HG02884 (cell line): ENCODE measurements at regions not wholly inside any gene's neighbourhood (a gene's known extent, or its start where the extent isn't known, plus 50 kb on each side); places are given as distances from the start of the nearest gene placed in this dataset.
"Not testable (repeated sequence)": the region's sequence is repeated elsewhere in the genome, so short reads cannot be mapped to it uniquely, and the experiment has no call there.

Experiments
- ATAC-seq: cut with Tn5 transposase; IDR thresholded peaks from one replicate; pipeline ENCODE4 v1.9.1; 2021; ENCODE audit warnings: mild to moderate bottlenecking, moderate library complexity; ENCODE audit not compliant: unreplicated experiment

DNA sequence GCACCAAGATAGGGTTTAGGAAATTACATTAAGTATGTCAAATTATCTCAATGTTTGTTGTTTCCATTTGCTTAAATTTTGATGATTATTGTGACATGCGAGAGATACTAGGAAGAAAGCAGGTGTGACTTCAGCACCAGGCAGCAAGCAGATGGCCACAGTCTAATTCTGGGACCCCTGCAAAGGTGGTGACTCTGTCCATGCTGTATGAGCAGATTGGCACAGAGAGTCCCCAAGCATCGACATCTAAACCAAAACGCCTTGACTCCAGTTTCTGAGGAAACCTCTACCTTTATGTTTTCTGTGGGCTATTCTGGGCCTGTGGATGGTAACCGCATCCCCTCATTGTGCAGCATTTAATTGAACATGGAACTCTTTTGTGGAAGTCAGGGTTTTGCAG lies 670.1 kb upstream of the TMEM132C start:
- no peak for ATAC-seq

- ATAC-seq: no peak
Measured at GRCh38 chr12:127599436-127599835, 667.5 kb upstream of the TMEM132C start.

- no peak for ATAC-seq
Measured at GRCh38 chr12:127600211-127600610, 666.8 kb upstream of the TMEM132C start.

DNA sequence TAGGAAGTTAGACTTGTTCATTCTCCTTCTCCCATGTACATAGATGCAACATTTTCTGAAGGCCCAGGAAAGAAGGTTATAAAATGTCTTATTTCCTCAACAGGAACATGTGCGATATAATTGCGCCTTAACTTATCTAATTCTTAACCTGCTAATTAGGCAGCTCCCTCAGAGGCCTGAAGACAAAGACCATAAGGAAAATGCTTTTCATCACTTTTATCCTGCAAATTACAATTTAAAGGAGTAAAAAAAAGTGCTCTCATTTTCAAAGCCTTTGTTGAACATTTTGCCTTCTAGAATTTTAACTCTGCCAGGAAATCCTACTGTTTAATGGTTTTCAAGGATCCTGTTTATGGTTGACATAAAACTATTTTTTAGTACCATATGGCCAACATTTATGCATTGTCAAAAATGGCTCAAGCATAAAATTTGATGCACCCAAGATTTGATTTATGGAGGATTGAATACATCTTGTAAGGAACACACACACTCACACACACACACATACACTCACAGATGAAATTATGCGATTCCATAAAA lies 660.4 kb upstream of the TMEM132C start:
- ATAC-seq: no peak

- ATAC-seq: no peak
Measured at GRCh38 chr12:127607146-127607725, 659.7 kb upstream of the TMEM132C start.

DNA sequence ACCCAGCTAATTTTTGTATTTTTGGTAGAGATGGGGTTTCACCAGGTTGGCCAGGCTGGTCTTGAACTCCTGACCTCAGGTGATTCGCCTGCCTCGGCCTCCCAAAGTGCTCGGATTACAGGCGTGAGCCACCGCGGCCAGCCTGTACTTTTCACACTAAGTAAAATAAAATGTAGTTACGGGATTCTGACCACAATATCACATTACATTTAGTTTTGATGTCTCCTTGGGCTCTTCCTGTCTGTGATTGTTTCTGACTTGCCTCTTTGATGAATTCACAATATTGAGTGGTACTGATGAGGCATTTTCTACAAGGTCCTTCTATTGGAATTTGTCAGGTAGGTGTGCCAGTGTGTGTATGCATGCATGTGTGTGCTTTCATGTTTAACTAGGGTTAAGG lies 658.6 kb upstream of the TMEM132C start:
- ATAC-seq: not testable (repeated sequence)

GRCh38 chr12:127613056-127613455 lies 653.9 kb upstream of the TMEM132C start:
- ATAC-seq: no peak

- no peak for ATAC-seq
Measured at GRCh38 chr12:127619869-127620734, 646.9 kb upstream of the TMEM132C start.

DNA sequence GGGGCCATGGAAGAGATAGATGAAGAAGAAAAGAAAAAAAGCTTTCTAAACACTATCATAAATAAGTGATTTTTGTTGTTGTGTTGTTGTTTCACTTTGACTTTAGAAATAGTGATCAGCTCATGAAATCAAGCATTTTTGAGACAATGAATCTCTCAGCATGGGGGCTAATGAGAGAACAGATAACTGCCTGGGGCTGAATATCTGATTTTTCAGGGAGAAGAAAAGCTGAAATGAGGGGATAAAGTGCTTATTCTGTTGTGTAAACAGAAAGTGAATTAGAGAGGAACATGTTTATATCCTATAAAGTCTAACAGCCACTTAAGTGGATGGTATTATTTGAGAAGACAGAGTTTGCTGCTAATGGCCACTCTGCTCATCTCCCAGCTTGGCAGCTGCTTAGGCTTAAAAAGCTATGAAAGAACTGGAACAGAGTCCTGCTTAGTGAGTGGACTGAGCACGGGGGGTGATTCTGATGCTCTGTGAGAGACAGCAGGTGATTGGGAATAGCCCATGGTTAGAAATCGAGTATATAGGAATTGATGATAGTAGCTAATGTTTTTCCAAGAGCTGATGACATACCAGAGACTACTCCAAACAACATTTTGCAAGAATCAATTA lies 646.1 kb upstream of the TMEM132C start:
- ATAC-seq: no peak

DNA sequence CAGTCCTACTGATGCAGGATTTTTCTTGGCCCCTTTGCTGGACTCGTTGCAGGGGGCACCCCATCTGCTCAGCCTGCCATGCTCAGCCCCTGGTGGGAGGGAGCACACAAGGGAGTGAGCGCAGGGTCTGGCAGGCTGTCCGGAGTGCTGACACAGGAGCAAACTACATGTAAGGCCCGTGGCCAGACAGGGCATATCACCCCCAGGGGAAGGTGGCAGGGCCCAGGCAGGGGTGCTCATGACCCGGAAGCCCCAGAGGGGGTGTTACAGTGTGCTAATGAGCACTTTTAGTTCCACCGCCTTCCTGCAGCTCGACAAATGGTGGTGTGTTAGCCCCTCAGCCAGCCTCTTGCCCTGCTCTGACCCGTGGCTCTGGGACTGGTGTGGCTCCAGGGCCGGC lies 645.6 kb upstream of the TMEM132C start:
- ATAC-seq: no peak

- ATAC-seq: no peak
Measured at GRCh38 chr12:127623362-127623761, 643.6 kb upstream of the TMEM132C start.

GRCh38 chr12:127625176-127625771 lies 641.7 kb upstream of the TMEM132C start:
- ATAC-seq: no peak

GRCh38 chr12:127628645-127629044 lies 638.3 kb upstream of the TMEM132C start:
- ATAC-seq: no peak

GRCh38 chr12:127629066-127629820 lies 637.7 kb upstream of the TMEM132C start:
- no peak for ATAC-seq

GRCh38 chr12:127632461-127632860 lies 634.5 kb upstream of the TMEM132C start:
- no peak for ATAC-seq

- no peak for ATAC-seq
Measured at GRCh38 chr12:127635838-127636237, 631.1 kb upstream of the TMEM132C start.

DNA sequence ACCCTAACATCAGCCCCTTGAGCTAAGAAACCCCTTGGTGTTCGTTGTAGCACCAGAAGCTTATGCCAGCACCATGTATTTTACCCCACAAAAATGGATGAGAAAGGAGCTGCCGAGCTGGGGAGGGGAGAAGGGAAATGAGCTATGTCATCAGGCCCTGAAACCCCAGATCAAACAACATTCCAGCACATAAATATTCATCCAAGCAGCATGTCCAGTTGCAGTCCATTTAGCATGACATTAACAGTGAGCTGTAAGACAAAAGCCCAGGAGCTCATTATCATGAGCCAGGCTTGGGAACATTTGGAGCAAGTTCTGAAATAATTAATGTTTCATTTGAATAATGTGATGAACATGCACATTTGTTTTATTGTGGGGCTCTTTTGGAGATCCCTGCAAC lies 630.1 kb upstream of the TMEM132C start:
- ATAC-seq: no peak

- no peak for ATAC-seq
Measured at GRCh38 chr12:127640181-127640886, 626.6 kb upstream of the TMEM132C start.

- ATAC-seq: no peak
Measured at GRCh38 chr12:127642208-127642607, 624.8 kb upstream of the TMEM132C start.

DNA sequence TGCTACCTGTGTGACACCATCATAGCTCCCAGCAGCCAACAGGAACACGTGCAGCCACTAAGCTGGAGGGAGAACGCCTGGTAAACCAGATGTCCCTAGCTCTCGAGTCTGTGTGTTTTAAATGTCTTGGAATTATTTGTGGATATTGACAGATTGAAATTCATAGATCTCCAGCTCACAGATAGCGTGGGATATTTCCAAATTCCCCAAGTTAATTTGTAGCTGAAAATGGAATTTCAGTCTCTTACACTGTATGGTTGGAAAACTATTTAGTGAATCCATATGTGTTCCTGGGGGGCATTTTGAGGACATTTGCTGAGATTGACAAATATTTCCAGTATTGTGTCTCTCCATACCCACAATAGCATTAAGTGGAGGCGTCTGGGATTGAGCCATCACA lies 618.6 kb upstream of the TMEM132C start:
- ATAC-seq: no peak
